HG02884 (cell line): ENCODE measurements at regions not wholly inside any gene's neighbourhood (a gene's known extent, or its start where the extent isn't known, plus 50 kb on each side); places are given as distances from the start of the nearest gene placed in this dataset.

Source experiments
- ATAC-seq: cut with Tn5 transposase; IDR thresholded peaks from one replicate; pipeline ENCODE4 v1.9.1; 2021; ENCODE audit warnings: mild to moderate bottlenecking, moderate library complexity; ENCODE audit not compliant: unreplicated experiment

DNA sequence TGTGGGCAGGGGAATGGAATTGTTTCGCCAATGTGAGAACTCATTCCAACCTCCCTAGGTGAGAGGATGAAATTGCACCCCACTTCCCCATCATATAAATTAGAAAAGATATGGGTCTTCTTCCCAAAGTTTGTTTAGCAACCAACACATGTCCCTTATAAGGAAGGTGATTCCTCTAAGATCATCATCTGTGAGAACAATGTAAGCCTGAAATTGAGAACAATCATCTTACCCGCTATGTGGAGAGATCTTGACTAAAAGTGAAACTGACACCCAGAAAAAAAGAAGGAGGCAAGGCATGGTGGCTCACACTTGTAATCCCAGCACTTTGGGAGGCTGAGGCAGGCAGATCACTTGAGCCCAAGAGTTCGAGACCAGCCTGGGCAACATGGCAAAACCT, 173.2 kb upstream of the HMGA2 start:
- ATAC-seq = no peak

DNA sequence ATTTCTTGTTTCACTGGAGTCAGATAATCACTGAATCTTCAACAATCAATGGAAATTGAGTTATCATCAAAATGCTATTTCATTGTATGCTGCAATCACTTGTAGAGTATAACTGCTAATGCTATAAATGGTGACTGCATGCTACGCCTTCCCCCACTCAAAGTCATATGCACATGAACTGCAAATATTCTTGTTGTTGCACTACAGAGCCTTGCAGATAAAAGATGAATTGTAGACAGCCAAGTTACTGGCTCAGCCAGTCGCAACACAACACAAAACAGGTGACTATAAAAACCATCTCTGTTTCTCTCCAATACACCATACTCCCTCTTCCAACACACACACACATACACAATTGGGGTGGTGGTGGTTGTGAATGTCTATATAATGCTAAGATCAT, 171.0 kb upstream of the HMGA2 start:
- ATAC-seq = no peak

DNA sequence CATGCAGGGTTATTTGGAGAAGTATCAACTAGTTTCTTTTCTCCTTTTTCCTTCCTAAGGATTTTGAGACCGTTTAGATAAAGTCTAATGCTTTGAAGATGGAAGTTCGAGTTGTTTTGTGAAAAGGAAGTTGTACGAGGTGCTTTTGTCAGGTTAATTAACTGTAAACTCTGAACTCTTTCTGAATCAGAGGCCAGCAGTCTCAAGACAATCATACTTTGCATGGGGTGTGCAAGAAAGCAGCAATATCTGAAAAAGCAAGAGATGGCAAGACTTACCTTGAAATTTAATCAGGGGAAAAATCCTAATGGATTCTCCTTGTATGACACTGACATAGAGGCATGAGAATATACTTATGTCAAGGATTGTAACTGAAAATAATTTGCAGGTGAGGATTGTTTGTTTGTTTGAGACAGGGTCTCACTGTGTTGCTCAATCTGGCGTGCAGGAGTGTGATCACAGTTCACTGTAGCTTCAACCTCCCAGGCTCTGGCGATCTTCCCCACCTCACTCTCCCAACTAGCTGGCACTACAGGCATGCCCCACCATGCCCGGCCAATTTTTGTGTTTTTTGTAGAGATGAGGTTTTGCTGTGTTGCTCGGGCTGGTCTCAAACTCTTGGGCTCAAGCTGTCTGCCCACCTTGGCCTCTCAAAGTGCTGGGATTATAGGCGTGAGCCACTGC, 170.2 kb upstream of the HMGA2 start:
- no peak for ATAC-seq

DNA sequence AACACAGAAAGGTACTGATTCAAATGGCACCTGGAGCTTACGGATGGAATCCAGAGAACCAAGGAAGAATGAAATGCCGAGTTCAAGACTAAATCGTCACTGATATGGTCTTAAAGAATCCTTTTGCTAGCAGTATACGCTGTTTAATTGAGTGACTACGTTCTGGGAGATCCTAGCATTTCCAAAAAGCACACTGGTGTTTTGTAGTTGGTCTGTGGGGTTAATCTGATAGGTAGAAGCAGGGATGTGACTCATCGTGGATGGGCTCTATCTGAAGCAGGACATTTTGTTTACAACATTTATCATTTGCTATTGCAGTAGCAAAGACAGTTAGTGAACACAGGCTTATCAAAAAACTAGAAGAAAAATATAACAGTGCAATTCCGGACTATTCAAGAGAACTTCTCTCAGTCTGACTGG, 169.2 kb upstream of the HMGA2 start:
- ATAC-seq = no peak

DNA sequence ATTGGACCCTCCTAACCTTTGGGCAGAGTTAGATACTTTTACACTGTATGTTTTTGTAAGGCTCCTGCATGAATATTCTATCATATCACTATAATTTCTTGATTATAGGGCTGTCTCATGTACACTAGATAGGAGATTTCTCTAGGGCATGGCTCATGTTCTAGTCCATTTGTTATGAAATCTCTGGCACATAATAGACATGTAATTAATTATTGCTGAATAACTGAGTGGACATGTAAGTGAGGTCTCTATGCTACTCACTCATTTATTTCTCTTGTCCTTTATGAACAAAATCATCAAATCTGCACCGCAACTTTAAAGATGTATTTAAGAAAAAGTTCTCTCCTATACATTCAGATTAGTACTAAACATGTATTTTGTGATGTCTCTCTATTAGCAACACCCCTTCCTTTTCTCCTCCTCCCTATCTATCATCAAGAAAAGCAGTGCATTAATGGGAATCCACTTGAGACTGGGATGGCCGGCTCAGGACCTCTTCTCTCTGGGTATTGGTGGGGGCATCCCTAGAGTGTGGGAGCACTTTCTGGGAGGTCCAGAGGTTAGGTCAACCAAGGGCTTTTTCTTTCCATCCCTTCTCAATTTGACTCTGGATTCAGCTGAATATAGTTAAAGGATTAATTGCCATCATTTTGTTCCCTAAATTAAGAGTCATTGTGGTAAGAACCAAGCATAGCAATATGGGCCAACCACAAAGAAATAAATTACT, 168.0 kb upstream of the HMGA2 start:
- ATAC-seq = no peak

DNA sequence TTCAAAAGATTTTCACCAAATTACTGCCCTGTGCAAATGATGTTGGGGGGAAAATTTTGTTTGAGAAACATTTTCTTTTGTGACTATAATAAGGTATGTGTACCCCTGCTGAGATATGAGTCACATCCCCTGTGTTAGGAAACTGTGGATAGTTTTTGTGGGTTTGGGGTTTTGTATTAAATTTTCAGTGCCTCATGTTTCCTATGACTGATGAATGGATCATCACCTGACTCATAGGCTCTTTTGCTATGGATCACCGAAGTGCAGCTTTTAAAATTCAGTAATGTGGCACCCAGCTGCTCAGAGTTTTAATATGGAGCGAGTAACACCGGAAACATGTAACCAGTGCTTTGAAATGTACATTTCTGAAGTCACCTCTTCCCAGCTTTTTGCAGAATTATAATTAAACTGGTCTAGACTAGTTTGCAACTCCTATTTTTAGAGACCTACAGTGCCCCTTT, 167.4 kb upstream of the HMGA2 start:
- no peak for ATAC-seq

DNA sequence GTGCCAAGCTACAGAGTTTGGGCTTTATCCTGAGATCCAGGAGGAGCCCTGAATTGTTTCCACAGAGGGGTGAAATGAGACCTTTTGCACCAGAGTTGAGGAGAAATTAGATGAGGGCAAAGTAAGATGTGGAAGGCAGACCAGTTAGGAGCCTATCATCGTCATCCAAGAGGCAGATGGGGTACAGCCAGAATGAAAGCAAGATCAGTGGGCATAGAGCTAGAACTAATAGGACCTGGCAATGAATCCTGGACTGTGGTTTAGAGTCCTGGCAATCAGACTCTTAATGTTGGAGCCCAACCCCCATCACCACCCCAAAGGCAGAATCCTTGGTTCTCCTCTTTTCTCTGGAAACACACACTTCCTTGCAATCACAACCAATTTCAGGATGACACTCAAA, 166.6 kb upstream of the HMGA2 start:
- no peak for ATAC-seq

DNA sequence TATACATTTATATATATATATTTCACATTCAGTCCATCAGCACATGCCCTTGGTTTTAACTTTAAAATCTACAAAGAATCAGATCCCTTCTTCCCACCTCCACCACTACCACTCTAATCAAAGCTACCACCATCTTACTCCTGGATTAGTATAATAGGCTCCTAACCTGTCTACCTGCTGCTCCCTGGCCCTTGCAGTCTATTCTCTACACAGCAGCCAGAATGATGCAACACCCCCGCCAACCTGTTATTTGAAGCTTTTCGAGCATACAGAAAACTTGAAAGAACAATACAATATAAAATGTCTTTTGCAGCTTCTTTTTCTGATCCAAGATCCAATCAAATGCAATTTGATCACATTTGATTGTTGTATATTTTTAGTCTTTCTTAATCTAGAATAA, 165.9 kb upstream of the HMGA2 start:
- ATAC-seq = no peak

DNA sequence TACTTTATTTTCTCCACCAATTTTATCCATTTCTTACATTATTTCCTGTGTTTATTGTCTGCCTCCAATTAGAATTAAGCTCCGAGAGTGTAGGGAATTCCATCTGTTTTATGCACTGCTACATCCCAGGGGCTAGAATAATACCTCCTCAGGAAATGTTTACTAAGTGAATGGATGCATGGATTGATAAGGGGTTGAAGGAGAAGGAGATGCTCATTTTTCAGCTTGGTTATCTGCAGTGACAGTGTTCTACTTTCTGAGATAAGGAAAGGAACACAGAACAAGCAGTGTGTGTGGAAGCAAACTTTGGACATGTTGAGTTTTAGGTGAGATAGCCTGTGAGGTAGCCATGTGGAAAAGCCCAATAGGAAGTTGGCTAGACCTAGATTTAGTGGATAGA, 164.6 kb upstream of the HMGA2 start:
- no peak for ATAC-seq

DNA sequence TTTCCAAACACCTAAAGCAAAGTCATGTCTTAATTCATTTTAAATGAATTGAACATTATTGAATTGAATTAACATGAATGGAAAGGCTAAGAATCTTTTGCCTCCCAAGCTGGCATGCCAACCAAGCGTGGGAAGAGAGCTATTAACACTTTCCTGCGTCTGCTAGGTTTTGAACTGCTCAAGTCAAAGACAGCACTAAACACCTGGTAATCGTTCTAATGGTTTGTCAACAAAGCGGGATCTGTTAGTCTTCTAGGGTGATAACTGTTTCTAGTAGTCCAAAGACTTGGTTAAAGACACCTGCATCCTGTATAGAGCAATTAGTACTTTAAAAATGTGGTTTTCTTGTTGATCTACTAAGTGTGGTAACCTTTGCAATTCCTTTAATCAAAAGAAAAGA, 164.2 kb upstream of the HMGA2 start:
- ATAC-seq = no peak

DNA sequence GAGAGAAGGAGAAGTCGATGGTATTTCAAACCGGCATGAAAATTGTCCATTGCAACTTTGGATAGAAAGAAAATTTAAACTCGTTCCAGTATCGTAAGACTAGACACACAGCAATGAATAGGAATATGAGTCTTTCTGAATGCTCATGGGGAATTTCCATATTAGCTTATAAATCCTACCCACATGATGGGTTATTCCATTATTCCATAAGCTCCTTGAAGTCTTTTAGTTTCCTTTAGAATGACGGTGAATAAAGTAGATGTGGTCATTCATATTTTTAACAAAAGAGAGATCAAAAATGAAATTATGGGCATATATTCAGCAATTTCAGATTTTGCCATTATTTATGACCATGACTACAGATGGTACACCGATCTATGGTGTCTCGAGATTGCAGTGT, 163.4 kb upstream of the HMGA2 start:
- no peak for ATAC-seq

DNA sequence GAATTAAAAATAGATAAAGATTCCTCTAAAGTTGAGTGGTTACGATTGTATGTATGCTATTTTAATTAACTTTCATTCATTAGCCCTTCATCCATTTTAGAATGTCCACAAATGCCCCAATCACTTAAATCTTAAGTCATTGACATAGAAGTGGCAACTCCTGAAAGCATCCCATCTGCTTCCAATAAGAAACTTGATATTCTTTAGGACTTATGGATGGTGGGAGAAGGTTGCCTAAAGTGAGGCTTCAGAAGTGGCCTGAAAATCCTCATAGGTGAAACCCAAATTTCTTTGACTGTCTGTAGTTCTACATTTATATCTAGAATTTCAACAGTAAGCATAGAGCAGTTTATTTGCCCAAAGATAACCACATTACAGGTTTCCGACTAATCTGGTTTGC, 161.7 kb upstream of the HMGA2 start:
- no peak for ATAC-seq

DNA sequence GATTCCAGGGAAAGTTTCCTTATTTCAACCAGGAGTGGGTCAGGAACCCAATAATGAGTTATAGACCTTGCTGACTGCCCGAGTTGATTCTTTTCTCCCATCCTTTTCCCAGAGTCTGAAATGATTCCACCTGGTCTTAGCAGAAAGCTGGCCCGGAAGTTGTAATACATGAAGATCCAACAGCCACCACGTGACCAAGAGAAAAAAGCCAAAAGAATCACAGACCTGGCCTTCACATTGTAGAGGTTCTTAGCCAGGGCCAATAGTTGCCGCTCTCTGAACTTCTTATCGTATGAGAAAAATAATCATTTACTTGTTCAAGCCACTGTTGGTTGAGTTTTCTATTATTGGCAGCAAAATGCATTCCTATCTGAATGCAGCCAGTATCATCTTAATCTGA, 161.2 kb upstream of the HMGA2 start:
- no peak for ATAC-seq

DNA sequence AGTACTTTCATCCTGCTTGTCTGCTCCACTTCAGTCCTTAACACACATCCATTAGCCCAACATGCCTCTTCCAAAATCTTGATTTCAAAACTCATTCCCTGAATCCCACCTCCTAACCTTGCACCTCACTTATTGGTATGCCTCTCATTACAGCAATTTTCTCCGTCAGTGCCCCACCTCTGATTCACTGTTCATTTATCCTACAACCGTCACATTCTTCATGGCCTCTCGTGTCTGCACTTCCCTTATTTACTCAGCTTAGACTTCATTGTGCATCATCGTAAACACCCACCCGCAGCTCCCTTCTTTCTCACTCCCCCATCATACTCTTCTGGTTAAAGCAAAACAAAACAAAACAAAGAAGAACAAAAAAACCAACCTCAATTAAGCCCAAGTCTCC, 160.6 kb upstream of the HMGA2 start:
- no peak for ATAC-seq

DNA sequence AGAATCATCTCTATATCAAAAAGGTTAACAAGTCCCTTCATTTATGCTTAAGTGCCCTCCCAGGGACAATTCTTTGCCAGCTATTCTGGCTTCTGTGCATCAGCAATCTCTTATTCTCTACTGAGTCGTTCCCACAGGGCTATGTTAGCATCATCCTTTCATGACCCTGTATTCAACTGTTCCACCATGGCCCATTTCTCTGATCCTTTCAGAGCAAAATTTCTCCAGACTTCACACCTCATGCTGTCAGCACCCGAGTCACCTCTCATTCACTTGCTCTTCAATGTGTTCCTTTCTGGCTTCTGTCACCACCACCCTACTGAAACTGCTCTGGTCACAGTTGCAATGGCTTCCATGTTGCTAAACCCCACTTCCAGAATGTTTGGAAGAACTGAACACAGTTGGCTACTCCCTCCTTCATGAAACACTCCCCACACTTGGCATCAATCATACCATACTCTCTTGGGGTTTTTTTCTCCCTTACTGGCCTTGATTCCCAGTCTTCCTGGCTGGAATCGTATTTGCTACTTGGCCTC, 159.5 kb upstream of the HMGA2 start:
- no peak for ATAC-seq

DNA sequence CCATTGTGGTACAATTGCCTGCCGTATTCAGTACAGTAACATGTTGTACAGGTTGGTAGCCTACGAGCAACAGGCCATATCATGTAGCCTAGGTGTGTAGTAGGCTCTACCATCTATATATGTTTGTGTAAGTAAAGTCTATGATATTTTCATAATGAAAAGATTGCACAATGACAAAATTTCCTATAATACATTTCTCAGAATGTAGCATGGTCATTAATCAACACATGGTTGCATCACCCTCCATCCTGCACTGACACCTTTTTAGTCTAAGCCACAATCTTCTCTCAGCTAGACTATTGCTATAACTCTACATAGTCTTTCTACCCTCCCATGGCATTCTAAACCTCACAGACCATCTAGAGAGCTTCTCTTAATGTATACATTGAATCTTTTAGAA, 158.5 kb upstream of the HMGA2 start:
- no peak for ATAC-seq

DNA sequence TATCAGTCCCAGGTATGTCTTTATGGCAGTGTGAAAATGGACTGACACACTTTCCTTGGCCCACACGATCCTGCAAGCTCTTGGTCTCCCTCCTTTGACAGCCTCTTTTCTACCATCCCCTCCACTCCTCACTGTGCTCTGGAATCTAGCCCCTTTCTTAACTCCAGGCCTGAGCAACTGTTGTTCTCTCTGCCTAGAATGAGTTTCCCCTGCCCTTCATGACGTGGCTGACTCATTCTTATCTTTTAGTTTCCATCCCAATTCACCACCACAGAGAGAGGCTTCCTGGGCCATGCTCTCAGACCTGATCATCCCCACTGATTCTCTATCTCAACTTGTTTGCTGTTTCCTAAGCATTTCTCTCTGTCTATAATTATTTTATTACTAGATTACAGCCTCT, 157.4 kb upstream of the HMGA2 start:
- no peak for ATAC-seq

DNA sequence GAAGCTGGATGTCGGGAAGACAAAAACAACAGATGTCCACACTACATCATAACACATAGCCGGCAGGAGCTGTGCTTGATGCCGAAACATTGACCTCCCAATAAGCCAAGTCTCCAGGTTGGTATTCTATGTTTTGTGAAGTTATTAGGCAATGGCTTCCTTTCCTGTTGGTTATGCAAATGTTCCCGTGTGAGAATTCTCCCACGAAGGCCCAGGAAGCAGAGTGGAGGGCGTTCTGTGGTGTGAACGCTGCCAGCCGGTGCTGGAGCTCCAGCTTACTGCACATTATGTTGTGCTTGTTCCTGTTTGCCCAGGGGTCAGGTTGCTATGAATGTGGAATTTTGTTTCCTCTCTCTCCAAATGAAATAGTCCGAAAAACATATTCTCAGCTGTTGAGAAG, 156.4 kb upstream of the HMGA2 start:
- ATAC-seq = no peak

DNA sequence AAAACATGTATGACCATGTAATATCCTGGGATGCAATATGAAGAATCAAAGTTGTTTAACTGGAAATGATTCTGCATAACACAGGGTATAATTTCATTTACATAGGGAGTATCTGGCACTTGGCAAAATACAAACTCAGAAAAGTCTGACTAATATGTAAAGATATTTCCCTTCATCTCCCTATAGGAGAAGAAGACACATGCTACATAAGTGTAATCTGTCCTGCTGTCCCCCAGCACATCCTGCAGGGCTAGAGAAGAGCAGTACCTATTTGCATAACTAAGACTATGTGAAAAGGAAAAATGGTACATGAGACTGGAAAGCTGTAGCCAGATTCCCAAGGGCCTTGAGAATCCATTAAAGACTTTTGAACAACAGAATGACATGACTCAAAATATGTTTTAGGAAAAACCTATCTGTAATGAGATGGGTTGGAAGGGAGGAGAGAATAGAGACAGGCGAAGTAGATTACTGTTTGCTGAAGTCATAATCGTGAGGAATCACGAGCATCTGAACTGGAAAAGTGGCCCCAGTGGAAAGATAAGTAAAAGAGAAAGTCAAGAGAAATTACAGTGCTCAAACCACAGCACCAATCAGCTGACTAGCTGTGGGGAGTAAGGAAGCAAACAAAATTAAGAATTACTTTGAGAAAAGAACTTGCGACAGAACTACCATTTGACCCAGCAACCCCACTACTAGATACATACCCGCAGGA, 155.1 kb upstream of the HMGA2 start:
- no peak for ATAC-seq

DNA sequence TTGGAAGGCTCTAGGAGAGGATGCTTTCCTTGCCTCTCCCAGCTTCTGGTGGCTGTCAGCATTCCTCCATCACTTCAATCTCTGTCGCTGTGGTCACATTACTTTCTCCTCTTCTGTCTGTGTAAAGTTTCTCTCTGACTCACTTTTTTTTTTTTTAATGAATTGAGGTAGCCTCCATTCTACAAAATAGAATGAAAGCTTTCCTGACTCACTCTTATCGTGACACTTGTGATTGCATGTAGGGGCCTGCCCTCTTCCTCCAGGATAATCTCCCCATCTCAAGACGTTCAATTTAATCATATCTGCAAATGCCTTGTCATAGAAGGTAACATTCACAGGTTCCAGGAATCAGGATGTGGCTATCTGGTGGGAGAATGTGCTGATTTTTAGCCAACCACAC, 153.5 kb upstream of the HMGA2 start:
- no peak for ATAC-seq

DNA sequence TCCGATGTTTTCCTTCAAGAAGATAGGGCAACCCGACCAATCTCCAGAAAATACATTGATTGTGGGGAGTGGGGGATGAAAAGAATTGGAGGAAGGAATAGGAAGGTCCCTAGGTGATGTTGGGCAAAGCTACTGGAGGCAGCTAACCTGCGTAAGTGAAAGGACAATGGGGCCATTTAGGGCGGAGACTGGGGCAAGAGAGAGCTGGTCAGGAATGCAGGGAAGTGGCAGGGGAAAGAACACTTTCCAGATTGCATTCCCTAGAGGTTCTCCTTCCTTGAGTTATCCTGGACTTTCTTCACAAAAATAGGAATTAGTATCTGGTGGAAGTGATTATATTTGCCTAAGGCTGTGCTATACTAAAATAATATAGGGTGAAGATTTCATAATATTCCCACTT, 151.8 kb upstream of the HMGA2 start:
- ATAC-seq = no peak

DNA sequence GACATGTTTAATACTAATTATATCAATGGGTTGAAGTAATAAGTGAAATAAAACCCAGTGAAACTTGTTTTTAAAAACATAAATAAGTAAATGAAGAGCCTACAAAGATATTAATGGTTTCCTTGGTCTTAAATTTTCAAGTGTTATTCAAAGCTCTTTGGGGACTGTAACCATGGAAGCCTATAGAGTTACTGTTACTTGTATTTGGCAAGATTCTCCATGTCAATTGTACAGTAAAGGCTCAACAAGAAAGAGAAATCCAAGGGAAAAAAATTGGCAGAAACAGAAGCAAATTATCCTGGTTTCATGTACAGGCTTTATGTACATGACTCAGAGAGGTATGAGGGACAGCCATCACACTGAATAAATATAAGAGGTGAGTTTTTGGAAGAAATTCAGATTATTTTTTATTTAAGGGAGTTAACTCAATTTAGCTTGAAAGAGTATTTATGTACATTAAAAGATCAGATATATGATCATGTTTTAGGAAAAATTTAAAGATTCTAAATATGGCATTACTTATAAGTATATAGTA, 151.1 kb upstream of the HMGA2 start:
- no peak for ATAC-seq
